ENCODE measurements at regions not wholly inside any gene's neighbourhood (a gene's known extent, or its start where the extent isn't known, plus 50 kb on each side); places are given as distances from the start of the nearest gene placed in this dataset.
A peak's percentile ranks its signal among the peaks of the same experiment; 100 is the strongest.

GRCh38 chr12:91610561-91610960 is 427.9 kb upstream of the DCN start:
- H3K4me1 Mint-ChIP-seq, result peaks cover 1 to 6% of the 10 kb centered on the region in 2 donors
- no peaks in the 10 kb centered on the region for H3K36me3 Mint-ChIP-seq
- DNase-seq (no peak), ATAC-seq (replicated peaks) (no peak)
- no peak overlapping the region for H3K4me3 Mint-ChIP-seq
- H3K27ac Mint-ChIP-seq, result no peak overlapping the region
- no peaks in the 10 kb centered on the region for H3K9me3 Mint-ChIP-seq
- peaks cover 0 to 6% of the 10 kb centered on the region in 2 donors for H3K27me3 Mint-ChIP-seq

- no peaks in the 10 kb centered on the region for H3K36me3 Mint-ChIP-seq
- H3K4me1 Mint-ChIP-seq, result peaks cover 1 to 6% of the 10 kb centered on the region in 2 donors
- no peak overlapping the region for H3K27ac Mint-ChIP-seq
- peaks cover 6 to 12% of the 10 kb centered on the region in 2 donors for H3K27me3 Mint-ChIP-seq
- no peak overlapping the region for H3K4me3 Mint-ChIP-seq
- no peak for DNase-seq
- no peak for ATAC-seq (replicated peaks)
- no peaks in the 10 kb centered on the region for H3K9me3 Mint-ChIP-seq
Measured at GRCh38 chr12:91609283-91609682, 426.7 kb upstream of the DCN start.

- Mint-ChIP-seq H3K36me3 (no peaks in the 10 kb centered on the region), H3K27ac (no peak overlapping the region), H3K4me1 (peaks cover 1 to 6% of the 10 kb centered on the region in 2 donors), H3K4me3 (no peak overlapping the region), H3K9me3 (no peaks in the 10 kb centered on the region), H3K27me3 (peaks cover 6 to 12% of the 10 kb centered on the region in 2 donors)
- DNase-seq (no peak), ATAC-seq (replicated peaks) (no peak)
Measured at GRCh38 chr12:91608542-91608941, 425.9 kb upstream of the DCN start.

- Mint-ChIP-seq H3K4me3 (no peak overlapping the region), H3K36me3 (no peaks in the 10 kb centered on the region), H3K4me1 (peaks cover under 1 to 3% of the 10 kb centered on the region in 2 donors), H3K9me3 (no peaks in the 10 kb centered on the region), H3K27ac (no peak overlapping the region), H3K27me3 (peaks cover 16 to 17% of the 10 kb centered on the region in 2 donors)
- ATAC-seq (replicated peaks) (no peak), DNase-seq (no peak)
Measured at GRCh38 chr12:91606662-91607377, 424.2 kb upstream of the DCN start.

- Mint-ChIP-seq H3K27me3 (peaks cover 16 to 25% of the 10 kb centered on the region in 2 donors), H3K36me3 (no peaks in the 10 kb centered on the region), H3K9me3 (peaks cover 0 to 2% of the 10 kb centered on the region in 2 donors), H3K27ac (no peak overlapping the region), H3K4me3 (no peak overlapping the region), H3K4me1 (peaks cover 0 to 5% of the 10 kb centered on the region in 2 donors)
- no peak for DNase-seq
- ATAC-seq (replicated peaks), result no peak
Measured at GRCh38 chr12:91604897-91605296, 422.3 kb upstream of the DCN start.

GRCh38 chr12:91603060-91603459 is 420.4 kb upstream of the DCN start:
- H3K27me3 Mint-ChIP-seq, result peaks cover 17 to 27% of the 10 kb centered on the region in 2 donors
- DNase-seq (no peak), ATAC-seq (replicated peaks) (no peak)
- H3K4me1 Mint-ChIP-seq, result peaks cover 0 to 5% of the 10 kb centered on the region in 2 donors
- no peak overlapping the region for H3K27ac Mint-ChIP-seq
- peaks cover 0 to 7% of the 10 kb centered on the region in 2 donors for H3K9me3 Mint-ChIP-seq
- no peaks in the 10 kb centered on the region for H3K36me3 Mint-ChIP-seq
- H3K4me3 Mint-ChIP-seq, result no peak overlapping the region

- no peak for DNase-seq
- no peak for ATAC-seq (replicated peaks)
- peaks cover 0 to 5% of the 10 kb centered on the region in 2 donors for H3K4me1 Mint-ChIP-seq
- H3K36me3 Mint-ChIP-seq, result no peaks in the 10 kb centered on the region
- peaks cover 0 to 10% of the 10 kb centered on the region in 2 donors for H3K9me3 Mint-ChIP-seq
- no peak overlapping the region for H3K4me3 Mint-ChIP-seq
- peaks cover 17 to 31% of the 10 kb centered on the region in 2 donors for H3K27me3 Mint-ChIP-seq
- no peak overlapping the region for H3K27ac Mint-ChIP-seq
Measured at GRCh38 chr12:91601054-91601453, 418.4 kb upstream of the DCN start.

GRCh38 chr12:91594715-91595114 is 412.1 kb upstream of the DCN start:
- DNase-seq (no peak), ATAC-seq (replicated peaks) (no peak)
- H3K4me1 Mint-ChIP-seq, result no peaks in the 10 kb centered on the region
- H3K9me3 Mint-ChIP-seq, result peaks cover 0 to 7% of the 10 kb centered on the region in 2 donors
- no peak overlapping the region for H3K27ac Mint-ChIP-seq
- no peaks in the 10 kb centered on the region for H3K36me3 Mint-ChIP-seq
- H3K27me3 Mint-ChIP-seq, result peaks cover 11% of the 10 kb centered on the region in 2 donors
- no peak overlapping the region for H3K4me3 Mint-ChIP-seq

GRCh38 chr12:91591639-91591987 is 409.0 kb upstream of the DCN start:
- DNase-seq (no peak), ATAC-seq (replicated peaks) (no peak)
- no peaks in the 10 kb centered on the region for H3K36me3 Mint-ChIP-seq
- H3K27ac Mint-ChIP-seq, result no peak overlapping the region
- H3K27me3 Mint-ChIP-seq, result peaks cover 5 to 7% of the 10 kb centered on the region in 2 donors
- no peaks in the 10 kb centered on the region for H3K9me3 Mint-ChIP-seq
- H3K4me1 Mint-ChIP-seq, result peaks cover 0 to 7% of the 10 kb centered on the region in 2 donors
- no peak overlapping the region for H3K4me3 Mint-ChIP-seq

- Mint-ChIP-seq H3K9me3 (no peaks in the 10 kb centered on the region), H3K27me3 (peaks cover 5 to 7% of the 10 kb centered on the region in 2 donors), H3K4me1 (peaks cover 0 to 7% of the 10 kb centered on the region in 2 donors), H3K36me3 (no peaks in the 10 kb centered on the region), H3K27ac (no peak overlapping the region), H3K4me3 (no peak overlapping the region)
- no peak for ATAC-seq (replicated peaks)
- DNase-seq, result no peak
Measured at GRCh38 chr12:91590966-91591638, 408.5 kb upstream of the DCN start.

- Mint-ChIP-seq H3K27ac (no peak overlapping the region), H3K4me3 (no peak overlapping the region), H3K4me1 (peaks cover 0 to 7% of the 10 kb centered on the region in 2 donors), H3K36me3 (no peaks in the 10 kb centered on the region), H3K9me3 (no peaks in the 10 kb centered on the region), H3K27me3 (peaks cover 3 to 5% of the 10 kb centered on the region in 2 donors)
- ATAC-seq (replicated peaks) (peak; percentile 48), DNase-seq (no peak)
Measured at GRCh38 chr12:91588874-91589454, 406.3 kb upstream of the DCN start.

- H3K36me3 Mint-ChIP-seq, result no peaks in the 10 kb centered on the region
- peaks cover 3 to 5% of the 10 kb centered on the region in 2 donors for H3K27me3 Mint-ChIP-seq
- ATAC-seq (replicated peaks) (no peak), DNase-seq (no peak)
- H3K4me1 Mint-ChIP-seq, result peaks cover 0 to 7% of the 10 kb centered on the region in 2 donors
- H3K27ac Mint-ChIP-seq, result no peak overlapping the region
- no peaks in the 10 kb centered on the region for H3K9me3 Mint-ChIP-seq
- H3K4me3 Mint-ChIP-seq, result no peak overlapping the region
Measured at GRCh38 chr12:91586015-91586414, 403.4 kb upstream of the DCN start.

- Mint-ChIP-seq H3K9me3 (no peaks in the 10 kb centered on the region), H3K27me3 (peaks cover 0 to 3% of the 10 kb centered on the region in 2 donors)
Measured at GRCh38 chr12:91582811-91583210, 400.2 kb upstream of the DCN start.

GRCh38 chr12:91579516-91580263 is 397.1 kb upstream of the DCN start:
- no peak for DNase-seq
- Mint-ChIP-seq H3K27me3 (peaks cover 0 to 2% of the 10 kb centered on the region in 2 donors), H3K9me3 (no peaks in the 10 kb centered on the region), H3K27ac (no peak overlapping the region), H3K36me3 (no peaks in the 10 kb centered on the region), H3K4me3 (no peak overlapping the region), H3K4me1 (peaks cover 0 to 4% of the 10 kb centered on the region in 2 donors)
- ATAC-seq (replicated peaks), result no peak

More at GRCh38 chr12:91582811-91583210, 400.2 kb upstream of the DCN start:
- H3K27ac Mint-ChIP-seq, result no peak overlapping the region
- DNase-seq (no peak), ATAC-seq (replicated peaks) (no peak)
- H3K4me1 Mint-ChIP-seq, result peaks cover 0 to 2% of the 10 kb centered on the region in 2 donors
- no peak overlapping the region for H3K4me3 Mint-ChIP-seq
- H3K36me3 Mint-ChIP-seq, result no peaks in the 10 kb centered on the region
